HEK293 (cell line): ENCODE measurements at regions not wholly inside any gene's neighbourhood (a gene's known extent, or its start where the extent isn't known, plus 50 kb on each side); places are given as distances from the start of the nearest gene placed in this dataset.

ENCODE experiments used
- CTCF ChIA-PET: fragments of 350-600 bp; formaldehyde crosslinking; extraction: SDS; loops from one replicate; lab custom pipeline; 2021; ENCODE audit warnings: antibody characterized with exemption; lab: Yijun Ruan, JAX
- POLR2A ChIA-PET: fragments of 300-600 bp; formaldehyde crosslinking; extraction: SDS; loops from one replicate; lab custom pipeline; 2020; ENCODE audit warnings: antibody characterized with exemption, inconsistent platforms; lab: Yijun Ruan, JAX
- H3K27ac ChIP-seq: fragments of 200-500 bp; sonication (Bioruptor generic); 2 replicates; pipeline ENCODE4 v1.5.1; 2014; ENCODE audit warnings: low read depth, low read length, control low read depth, inconsistent platforms; ENCODE audit errors: extremely low read depth
- H3K36me3 ChIP-seq, 2 experiments: fragments of 200-500 bp in 1 of 2; sonication (Bioruptor generic) in 1 of 2; 1 replicate in 1 of 2; 2 replicates in 1 of 2; pipeline ENCODE4 v1.5.1; 2014 to 2017; ENCODE audit warnings: inconsistent platforms in 2 of 2, low read length in 2 of 2; ENCODE audit not compliant: control insufficient read depth in 2 of 2, insufficient read depth in 1 of 2
- H3K4me1 ChIP-seq: fragments of 200-500 bp; sonication (Bioruptor generic); 2 replicates; pipeline ENCODE4 v1.5.1; 2014; ENCODE audit warnings: mild to moderate bottlenecking, low read length, inconsistent platforms; ENCODE audit not compliant: control insufficient read depth, insufficient read depth
- H3K4me3 ChIP-seq: 2 replicates; pipeline ENCODE4 v1.5.1; 2011; ENCODE audit warnings: low read depth, mild to moderate bottlenecking, control low read depth, low read length, moderate library complexity
- H3K9me3 ChIP-seq: fragments of 200-500 bp; sonication (Bioruptor generic); 2 replicates; pipeline ENCODE4 v1.5.1; 2014; ENCODE audit warnings: low read depth, low read length, inconsistent platforms; ENCODE audit not compliant: control insufficient read depth, insufficient read depth
- FEZF1 ChIP-seq: fragments of 450-650 bp; formaldehyde crosslinking; IDR thresholded peaks from 2 replicates; pipeline ENCODE4 v1.5.1; 2016; ENCODE audit warnings: missing biosample characterization, missing genetic modification characterization
- GLI2 ChIP-seq: fragments of 450-650 bp; formaldehyde crosslinking; IDR thresholded peaks from 2 replicates; pipeline ENCODE4; 2017; ENCODE audit warnings: missing biosample characterization, missing genetic modification characterization, low read depth, borderline replicate concordance
- MEIS1 ChIP-seq: sonication (generic); formaldehyde crosslinking; IDR thresholded peaks from 2 replicates; pipeline ENCODE4 v1.8.1; 2022; ENCODE audit warnings: missing genetic modification reagents, mild to moderate bottlenecking, borderline replicate concordance
- MZF1 ChIP-seq: fragments of 450-650 bp; formaldehyde crosslinking; IDR thresholded peaks from 2 replicates; pipeline ENCODE4 v1.5.1; 2017; ENCODE audit warnings: missing biosample characterization, missing genetic modification characterization, borderline replicate concordance
- RBAK ChIP-seq: fragments of 450-650 bp; formaldehyde crosslinking; IDR thresholded peaks from 2 replicates; pipeline ENCODE4 v1.5.1; 2016; ENCODE audit warnings: missing biosample characterization, missing genetic modification characterization
- ZFP3 ChIP-seq: fragments of 450-650 bp; formaldehyde crosslinking; IDR thresholded peaks from 2 replicates; pipeline ENCODE4 v1.5.1; 2016; ENCODE audit warnings: low read depth, missing biosample characterization, missing genetic modification characterization
- ZNF146 ChIP-seq: fragments of 450-650 bp; formaldehyde crosslinking; IDR thresholded peaks from 2 replicates; pipeline ENCODE4 v1.5.1; 2016; ENCODE audit warnings: missing biosample characterization, missing genetic modification characterization
- ZNF169 ChIP-seq: fragments of 450-650 bp; formaldehyde crosslinking; IDR thresholded peaks from 2 replicates; pipeline ENCODE4 v1.5.1; 2016; ENCODE audit warnings: missing biosample characterization, missing genetic modification characterization
- ZNF292 ChIP-seq: fragments of 450-650 bp; formaldehyde crosslinking; IDR thresholded peaks from 2 replicates; pipeline ENCODE4 v1.5.1; 2016; ENCODE audit warnings: low read depth, missing biosample characterization, missing genetic modification characterization, borderline replicate concordance
- ZNF302 ChIP-seq: fragments of 450-650 bp; formaldehyde crosslinking; IDR thresholded peaks from 2 replicates; pipeline ENCODE4 v1.5.1; 2016; ENCODE audit warnings: missing biosample characterization, missing genetic modification characterization, low read depth
- ZNF335 ChIP-seq: fragments of 450-650 bp; formaldehyde crosslinking; conservative IDR thresholded peaks from 2 replicates; pipeline ENCODE4 v1.5.1; 2016; ENCODE audit warnings: missing biosample characterization, missing genetic modification characterization
- ZNF354C ChIP-seq: fragments of 450-650 bp; formaldehyde crosslinking; IDR thresholded peaks from 2 replicates; pipeline ENCODE4 v1.5.1; 2016; ENCODE audit warnings: missing biosample characterization, missing genetic modification characterization, low read depth, borderline replicate concordance
- ZNF530 ChIP-seq: fragments of 450-650 bp; formaldehyde crosslinking; IDR thresholded peaks from 2 replicates; pipeline ENCODE4 v1.5.1; 2016; ENCODE audit warnings: low read depth, missing biosample characterization, missing genetic modification characterization
- ZNF548 ChIP-seq: fragments of 450-650 bp; formaldehyde crosslinking; IDR thresholded peaks from 2 replicates; pipeline ENCODE4 v1.5.1; 2016; ENCODE audit warnings: missing biosample characterization, missing genetic modification characterization
- ZNF585B ChIP-seq: fragments of 450-650 bp; formaldehyde crosslinking; IDR thresholded peaks from 2 replicates; pipeline ENCODE4 v1.5.1; 2016; ENCODE audit warnings: missing biosample characterization, missing genetic modification characterization
- ZNF600 ChIP-seq: fragments of 450-650 bp; formaldehyde crosslinking; IDR thresholded peaks from 2 replicates; pipeline ENCODE4 v1.5.1; 2016; ENCODE audit warnings: missing biosample characterization, missing genetic modification characterization
- ZNF658 ChIP-seq: fragments of 450-650 bp; formaldehyde crosslinking; IDR thresholded peaks from 2 replicates; pipeline ENCODE4; 2016; ENCODE audit warnings: missing biosample characterization, missing genetic modification characterization
- ZNF768 ChIP-seq: fragments of 450-650 bp; formaldehyde crosslinking; IDR thresholded peaks from 2 replicates; pipeline ENCODE4 v1.5.1; 2018; ENCODE audit warnings: missing biosample characterization, mild to moderate bottlenecking, missing genetic modification characterization
- ZNF777 ChIP-seq: fragments of 450-650 bp; formaldehyde crosslinking; IDR thresholded peaks from 2 replicates; pipeline ENCODE4 v1.5.1; 2017; ENCODE audit warnings: missing biosample characterization, missing genetic modification characterization, borderline replicate concordance
- ZNF843 ChIP-seq: fragments of 450-650 bp; formaldehyde crosslinking; IDR thresholded peaks from 2 replicates; pipeline ENCODE4 v1.5.1; 2016; ENCODE audit warnings: missing biosample characterization, missing genetic modification characterization
- ZSCAN23 ChIP-seq: fragments of 450-650 bp; formaldehyde crosslinking; IDR thresholded peaks from 2 replicates; pipeline ENCODE4 v1.5.1; 2016; ENCODE audit warnings: missing biosample characterization, missing genetic modification characterization
- ZXDB ChIP-seq: fragments of 450-650 bp; formaldehyde crosslinking; IDR thresholded peaks from 2 replicates; pipeline ENCODE4 v1.5.1; 2016; ENCODE audit warnings: missing biosample characterization, missing genetic modification characterization
- TF ChIP-seq, protein P1 (sequence below): fragments of 450-650 bp; formaldehyde crosslinking; IDR thresholded peaks from 2 replicates; pipeline ENCODE4 v1.5.1; 2016; ENCODE audit warnings: missing biosample characterization, missing genetic modification characterization
- TF ChIP-seq, protein P2 (sequence below): fragments of 450-650 bp; formaldehyde crosslinking; IDR thresholded peaks from 2 replicates; pipeline ENCODE4 v1.5.1; 2017; ENCODE audit warnings: missing biosample characterization, mild to moderate bottlenecking, missing genetic modification characterization, moderate library complexity
- TF ChIP-seq, protein P3 (sequence below): fragments of 450-650 bp; formaldehyde crosslinking; IDR thresholded peaks from 2 replicates; pipeline ENCODE4 v1.5.1; 2016; ENCODE audit warnings: missing biosample characterization, missing genetic modification characterization
- TF ChIP-seq, protein P4 (sequence below): fragments of 450-650 bp; formaldehyde crosslinking; IDR thresholded peaks from 2 replicates; pipeline ENCODE4 v1.5.1; 2017; ENCODE audit warnings: missing biosample characterization, missing genetic modification characterization

DNA sequence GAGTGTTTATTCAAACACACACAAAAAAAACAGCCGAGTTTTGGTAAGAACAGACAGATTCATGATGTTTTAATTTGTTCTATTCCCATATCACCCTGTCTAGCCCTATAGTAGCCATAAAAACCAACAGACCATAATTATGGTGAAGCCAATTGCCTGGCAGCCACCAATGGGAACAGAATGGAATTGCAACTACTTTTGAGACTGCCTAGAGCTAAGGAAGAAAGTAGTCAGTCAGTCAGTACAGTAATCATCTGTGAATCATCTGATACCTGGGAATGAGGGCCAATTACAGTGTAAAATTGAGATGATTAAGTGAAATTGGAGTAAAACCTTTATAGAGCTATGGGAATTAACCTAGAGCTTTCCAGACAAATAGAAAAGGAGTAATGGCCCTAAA lies 952.7 kb upstream of the KCND2 start:
- no peak overlapping the region for H3K27ac ChIP-seq
- H3K4me1 ChIP-seq, result no peaks in the 10 kb centered on the region
- POLR2A ChIA-PET, result no interaction called here
- TF ChIP-seq ZNF354C (no peak), ZNF777 (tag by site-specific recombination) (no peak), ZNF600 (tag by site-specific recombination) (no peak), ZNF335 (tag by site-specific recombination) (no peak), ZFP3 (no peak), MEIS1 (CRISPR knock-in tag) (no peak), ZNF146 (tag by site-specific recombination) (no peak), GLI2 (tag by site-specific recombination) (no peak), ZNF548 (no peak), MZF1 (tag by site-specific recombination) (no peak), ZNF585B (tag by site-specific recombination) (no peak), ZNF530 (no peak), RBAK (tag by site-specific recombination) (no peak), ZSCAN23 (no peak)
- TF ChIP-seq, protein P1, sequence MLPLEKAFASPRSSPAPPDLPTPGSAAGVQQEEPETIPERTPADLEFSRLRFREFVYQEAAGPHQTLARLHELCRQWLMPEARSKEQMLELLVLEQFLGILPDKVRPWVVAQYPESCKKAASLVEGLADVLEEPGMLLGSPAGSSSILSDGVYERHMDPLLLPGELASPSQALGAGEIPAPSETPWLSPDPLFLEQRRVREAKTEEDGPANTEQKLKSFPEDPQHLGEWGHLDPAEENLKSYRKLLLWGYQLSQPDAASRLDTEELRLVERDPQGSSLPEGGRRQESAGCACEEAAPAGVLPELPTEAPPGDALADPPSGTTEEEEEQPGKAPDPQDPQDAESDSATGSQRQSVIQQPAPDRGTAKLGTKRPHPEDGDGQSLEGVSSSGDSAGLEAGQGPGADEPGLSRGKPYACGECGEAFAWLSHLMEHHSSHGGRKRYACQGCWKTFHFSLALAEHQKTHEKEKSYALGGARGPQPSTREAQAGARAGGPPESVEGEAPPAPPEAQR (tag by site-specific recombination), result no peak
- TF ChIP-seq, protein P2, sequence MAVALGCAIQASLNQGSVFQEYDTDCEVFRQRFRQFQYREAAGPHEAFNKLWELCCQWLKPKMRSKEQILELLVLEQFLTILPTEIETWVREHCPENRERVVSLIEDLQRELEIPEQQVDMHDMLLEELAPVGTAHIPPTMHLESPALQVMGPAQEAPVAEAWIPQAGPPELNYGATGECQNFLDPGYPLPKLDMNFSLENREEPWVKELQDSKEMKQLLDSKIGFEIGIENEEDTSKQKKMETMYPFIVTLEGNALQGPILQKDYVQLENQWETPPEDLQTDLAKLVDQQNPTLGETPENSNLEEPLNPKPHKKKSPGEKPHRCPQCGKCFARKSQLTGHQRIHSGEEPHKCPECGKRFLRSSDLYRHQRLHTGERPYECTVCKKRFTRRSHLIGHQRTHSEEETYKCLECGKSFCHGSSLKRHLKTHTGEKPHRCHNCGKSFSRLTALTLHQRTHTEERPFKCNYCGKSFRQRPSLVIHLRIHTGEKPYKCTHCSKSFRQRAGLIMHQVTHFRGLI (tag by site-specific recombination), result no peak
- TF ChIP-seq, protein P3, sequence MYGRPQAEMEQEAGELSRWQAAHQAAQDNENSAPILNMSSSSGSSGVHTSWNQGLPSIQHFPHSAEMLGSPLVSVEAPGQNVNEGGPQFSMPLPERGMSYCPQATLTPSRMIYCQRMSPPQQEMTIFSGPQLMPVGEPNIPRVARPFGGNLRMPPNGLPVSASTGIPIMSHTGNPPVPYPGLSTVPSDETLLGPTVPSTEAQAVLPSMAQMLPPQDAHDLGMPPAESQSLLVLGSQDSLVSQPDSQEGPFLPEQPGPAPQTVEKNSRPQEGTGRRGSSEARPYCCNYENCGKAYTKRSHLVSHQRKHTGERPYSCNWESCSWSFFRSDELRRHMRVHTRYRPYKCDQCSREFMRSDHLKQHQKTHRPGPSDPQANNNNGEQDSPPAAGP (tag by site-specific recombination), result no peak
- H3K9me3 ChIP-seq, result no peaks in the 10 kb centered on the region
- CTCF ChIA-PET, result no interaction called here
- no peak overlapping the region for H3K4me3 ChIP-seq
- no peaks in the 10 kb centered on the region for H3K36me3 ChIP-seq

DNA sequence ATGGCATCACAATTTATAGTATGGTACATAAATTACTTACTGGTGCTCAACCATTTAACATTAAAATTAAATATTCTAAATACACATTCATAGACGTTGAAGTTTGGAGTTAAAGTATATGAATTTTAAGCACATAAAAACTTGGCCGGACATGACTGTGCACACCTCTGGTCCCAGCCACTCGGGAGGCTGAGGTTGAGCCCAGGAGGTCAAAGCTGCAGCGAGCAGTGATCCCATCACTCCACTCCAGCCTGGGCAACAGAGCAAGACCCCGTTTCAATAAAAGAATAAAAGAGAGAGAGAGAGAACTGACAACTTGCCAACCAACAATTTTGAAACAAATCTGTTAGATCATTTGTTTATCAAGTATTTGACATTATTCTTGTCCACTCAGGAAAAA lies 943.3 kb upstream of the KCND2 start:
- Histone ChIP-seq H3K9me3 (no peaks in the 10 kb centered on the region), H3K4me1 (no peaks in the 10 kb centered on the region), H3K4me3 (no peak overlapping the region), H3K36me3 (no peaks in the 10 kb centered on the region), H3K27ac (no peak overlapping the region)
- POLR2A ChIA-PET, result no interaction called here
- TF ChIP-seq FEZF1 (tag by site-specific recombination) (no peak), ZNF302 (tag by site-specific recombination) (no peak), ZNF843 (no peak), ZNF292 (tag by site-specific recombination) (no peak), ZNF169 (tag by site-specific recombination) (no peak), ZNF658 (tag by site-specific recombination) (no peak), ZXDB (tag by site-specific recombination) (no peak), MEIS1 (CRISPR knock-in tag) (no peak), ZNF768 (tag by site-specific recombination) (no peak)
- TF ChIP-seq, protein P4, sequence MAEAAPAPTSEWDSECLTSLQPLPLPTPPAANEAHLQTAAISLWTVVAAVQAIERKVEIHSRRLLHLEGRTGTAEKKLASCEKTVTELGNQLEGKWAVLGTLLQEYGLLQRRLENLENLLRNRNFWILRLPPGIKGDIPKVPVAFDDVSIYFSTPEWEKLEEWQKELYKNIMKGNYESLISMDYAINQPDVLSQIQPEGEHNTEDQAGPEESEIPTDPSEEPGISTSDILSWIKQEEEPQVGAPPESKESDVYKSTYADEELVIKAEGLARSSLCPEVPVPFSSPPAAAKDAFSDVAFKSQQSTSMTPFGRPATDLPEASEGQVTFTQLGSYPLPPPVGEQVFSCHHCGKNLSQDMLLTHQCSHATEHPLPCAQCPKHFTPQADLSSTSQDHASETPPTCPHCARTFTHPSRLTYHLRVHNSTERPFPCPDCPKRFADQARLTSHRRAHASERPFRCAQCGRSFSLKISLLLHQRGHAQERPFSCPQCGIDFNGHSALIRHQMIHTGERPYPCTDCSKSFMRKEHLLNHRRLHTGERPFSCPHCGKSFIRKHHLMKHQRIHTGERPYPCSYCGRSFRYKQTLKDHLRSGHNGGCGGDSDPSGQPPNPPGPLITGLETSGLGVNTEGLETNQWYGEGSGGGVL (tag by site-specific recombination), result no peak
- TF ChIP-seq, all 188 proteins: peak for 0
- CTCF ChIA-PET, result no interaction called here
